HG03520 (cell line): ENCODE measurements at regions not wholly inside any gene's neighbourhood (a gene's known extent, or its start where the extent isn't known, plus 50 kb on each side); places are given as distances from the start of the nearest gene placed in this dataset.
"Not testable (repeated sequence)": the region's sequence is repeated elsewhere in the genome, so short reads cannot be mapped to it uniquely, and the experiment has no call there.

Source experiments
- ATAC-seq: cut with Tn5 transposase; IDR thresholded peaks from one replicate; pipeline ENCODE4 v1.9.1; 2021; ENCODE audit warnings: mild to moderate bottlenecking, moderate library complexity; ENCODE audit not compliant: unreplicated experiment

GRCh38 chr2:38148501-38148900 lies 72.5 kb upstream of the CYP1B1 start:
- no peak for ATAC-seq

- no peak for ATAC-seq
These were observed 71.6 kb upstream of the CYP1B1 start for GRCh38 chr2:38147333-38148121.

- peak; percentile 86 for ATAC-seq
These were observed 71.0 kb upstream of the CYP1B1 start for GRCh38 chr2:38146907-38147307.

GRCh38 chr2:38146275-38146906 lies 70.4 kb upstream of the CYP1B1 start:
- peak; percentile 42 for ATAC-seq

- ATAC-seq: no peak
These were observed 69.3 kb upstream of the CYP1B1 start for GRCh38 chr2:38145236-38145635.

- ATAC-seq: no peak
These were observed 66.7 kb upstream of the CYP1B1 start for GRCh38 chr2:38142627-38143026.

GRCh38 chr2:38141501-38141900 lies 65.5 kb upstream of the CYP1B1 start:
- ATAC-seq: no peak

GRCh38 chr2:38138996-38139395 lies 63.0 kb upstream of the CYP1B1 start:
- no peak for ATAC-seq

- no peak for ATAC-seq
These were observed 62.5 kb upstream of the CYP1B1 start for GRCh38 chr2:38138419-38138818.

- not testable (repeated sequence) for ATAC-seq
These were observed 62.0 kb upstream of the CYP1B1 start for GRCh38 chr2:38137958-38138357.

- ATAC-seq: no peak
These were observed 55.7 kb upstream of the CYP1B1 start for GRCh38 chr2:38131676-38132075.

- no peak for ATAC-seq
These were observed 54.9 kb upstream of the CYP1B1 start for GRCh38 chr2:38130876-38131275.

- no peak for ATAC-seq
These were observed 54.0 kb upstream of the CYP1B1 start for GRCh38 chr2:38129987-38130386.

GRCh38 chr2:38129481-38129880 lies 53.5 kb upstream of the CYP1B1 start:
- no peak for ATAC-seq

GRCh38 chr2:38128653-38129052 lies 52.7 kb upstream of the CYP1B1 start:
- ATAC-seq: no peak

- no peak for ATAC-seq
These were observed 51.3 kb upstream of the CYP1B1 start for GRCh38 chr2:38127277-38127676.

- ATAC-seq: no peak
These were observed 49.9 kb upstream of the CYP1B1 start for GRCh38 chr2:38125842-38126241.
